GM12878 (cell line): ENCODE measurements at regions not wholly inside any gene's neighbourhood (a gene's known extent, or its start where the extent isn't known, plus 50 kb on each side); places are given as distances from the start of the nearest gene placed in this dataset.

Experiments used
- ATAC-seq: fragments of 200-7000 bp; cut with Tn5 transposase; 3 replicates; pipeline ENCODE4 v1.9.1; 2020; ENCODE audit warnings: mild to moderate bottlenecking, moderate library complexity
- BruUV-seq: library from RNA; stranded (reverse); fragments of 400-500 nt; replicated peaks from 2 replicates; lab custom pipeline; 2021; lab: Mats Ljungman, UMichigan
- CTCF ChIA-PET: fragments of 300-600 bp; sonication (Branson Sonifier 250); formaldehyde crosslinking; extraction: SDS; loops from one replicate; lab custom pipeline; 2021; ENCODE audit warnings: inconsistent platforms; lab: Yijun Ruan, JAX
- POLR2A ChIA-PET: fragments of 350-600 bp; formaldehyde crosslinking; extraction: SDS; loops from one replicate; lab custom pipeline; 2021; ENCODE audit warnings: inconsistent platforms; lab: Charles Lee
- RAD21 ChIA-PET: fragments of 300-600 bp; sonication (Branson Sonifier 250); formaldehyde crosslinking; loops from one replicate; lab custom pipeline; 2023; ENCODE audit warnings: antibody characterized with exemption; ENCODE audit not compliant: unreplicated experiment; lab: Charles Lee
- SMC1A ChIA-PET: fragments of 300-600 bp; sonication (Branson Sonifier 250); formaldehyde crosslinking; loops from one replicate; lab custom pipeline; 2023; ENCODE audit not compliant: unreplicated experiment, uncharacterized antibody; lab: Charles Lee
- DNase-seq: peaks from one replicate; pipeline ENCODE4 v3.0.0-alpha.2; 2011; ENCODE audit warnings: low read depth, low spot score
- FAIRE-seq: peaks from 3 replicates; lab custom pipeline; 2011; peaks lifted over from hg19 to GRCh38; lab: Jason Lieb, UNC
- H2AFZ ChIP-seq: 2 replicates; pipeline ENCODE4 v1.6.0; 2011; ENCODE audit warnings: low read depth, low read length, control low read depth; ENCODE audit not compliant: control insufficient read depth
- H3K27ac ChIP-seq: 2 replicates; pipeline ENCODE4 v1.5.1; 2011; ENCODE audit warnings: control low read depth; ENCODE audit not compliant: control insufficient read depth, insufficient read depth
- H3K27me3 ChIP-seq, 2 experiments: replicated peaks in 1 of 2; 2 replicates each; pipeline versions ENCODE4 v1.6.0 to v1.6.1; 2011; ENCODE audit warnings: low read length in 1 of 2; ENCODE audit not compliant: control insufficient read depth in 2 of 2, insufficient read depth in 2 of 2
- H3K36me3 ChIP-seq, 2 experiments: 2 replicates each; pipeline ENCODE4 v1.5.1; 2011; ENCODE audit warnings: low read length in 1 of 2; ENCODE audit not compliant: control insufficient read depth in 2 of 2, insufficient read depth in 2 of 2
- H3K4me1 ChIP-seq: 2 replicates; pipeline ENCODE4 v1.6.1; 2011; ENCODE audit warnings: mild to moderate bottlenecking, low read length, moderate library complexity, mixed read lengths; ENCODE audit not compliant: control insufficient read depth, insufficient read depth
- H3K4me2 ChIP-seq: 2 replicates; pipeline ENCODE4 v1.6.0; 2011; ENCODE audit warnings: control low read depth; ENCODE audit not compliant: control insufficient read depth, insufficient read depth
- H3K4me3 ChIP-seq: fragments of 200-600 bp; sonication (generic); 2 replicates; pipeline ENCODE4 v1.5.1; 2016
- H3K79me2 ChIP-seq: 2 replicates; pipeline ENCODE4 v1.6.0; 2011; ENCODE audit warnings: low read length; ENCODE audit not compliant: control insufficient read depth, insufficient read depth
- H3K9ac ChIP-seq: 2 replicates; pipeline ENCODE4 v1.8.0; 2011; ENCODE audit warnings: low read length, control low read depth, mixed read lengths; ENCODE audit not compliant: control insufficient read depth, insufficient read depth
- H3K9me3 ChIP-seq: replicated peaks from 3 replicates; pipeline ENCODE4 v1.5.1; 2011; ENCODE audit warnings: mild to moderate bottlenecking, low read length; ENCODE audit not compliant: control insufficient read depth, insufficient read depth
- H4K20me1 ChIP-seq: 2 replicates; pipeline ENCODE4 v1.6.0; 2011; ENCODE audit not compliant: control insufficient read depth, insufficient read depth
- CBX3 ChIP-seq: fragments of 200-600 bp; sonication (generic); IDR thresholded peaks from 2 replicates; pipeline ENCODE4 v1.6.1; 2016; ENCODE audit warnings: low read depth, borderline replicate concordance
- CHD2 ChIP-seq: IDR thresholded peaks from 2 replicates; pipeline ENCODE4 v1.6.1; 2011; ENCODE audit warnings: low read depth, low read length, improper control_type of control experiment, borderline replicate concordance
- ETV6 ChIP-seq, 2 experiments: fragments of 450-650 bp in 1 of 2; IDR thresholded peaks in 1 of 2; conservative IDR thresholded peaks in 1 of 2; 2 replicates each; pipeline ENCODE4 v1.6.1; 2014; ENCODE audit warnings: antibody characterized with exemption in 1 of 2, borderline replicate concordance in 1 of 2, low read depth in 1 of 2, mild to moderate bottlenecking in 1 of 2, moderate library complexity in 1 of 2
- FOXM1 ChIP-seq: IDR thresholded peaks from 2 replicates; pipeline ENCODE4 v1.6.1; 2012; ENCODE audit warnings: low read depth, mild to moderate bottlenecking, inconsistent platforms, low read length, moderate library complexity
- JUND ChIP-seq: IDR thresholded peaks from 2 replicates; pipeline ENCODE4 v1.6.1; 2012; ENCODE audit warnings: low read depth, mild to moderate bottlenecking, low read length, improper control_type of control experiment, moderate library complexity
- MEF2A ChIP-seq: IDR thresholded peaks from 2 replicates; pipeline ENCODE4 v1.6.1; 2011; ENCODE audit warnings: low read depth, mild to moderate bottlenecking, low read length, moderate library complexity; ENCODE audit not compliant: insufficient read depth
- NR2C2 ChIP-seq: IDR thresholded peaks from 2 replicates; pipeline ENCODE4 v1.6.1; 2011; ENCODE audit warnings: borderline replicate concordance, low read depth; ENCODE audit not compliant: control insufficient read depth, insufficient read length
- RUNX3 ChIP-seq: IDR thresholded peaks from 2 replicates; pipeline ENCODE4 v1.6.1; 2012; ENCODE audit warnings: low read length, inconsistent platforms
- SREBF1 ChIP-seq: IDR thresholded peaks from 2 replicates; pipeline ENCODE4 v1.6.1; 2012; ENCODE audit warnings: mild to moderate bottlenecking, low read length
- TBL1XR1 ChIP-seq: IDR thresholded peaks from 2 replicates; pipeline ENCODE4 v1.6.1; 2012; ENCODE audit warnings: low read depth, low read length, improper control_type of control experiment
- TCF12 ChIP-seq: IDR thresholded peaks from 2 replicates; pipeline ENCODE4 v1.6.1; 2011; ENCODE audit warnings: low read depth, mild to moderate bottlenecking, low read length
- YY1 ChIP-seq: IDR thresholded peaks from 2 replicates; pipeline ENCODE4 v1.6.1; 2011; ENCODE audit warnings: low read depth, mild to moderate bottlenecking, low read length
- WGBS: methylation state at CpG from one replicate; pipeline ENCODE4 v1.1.6; 2016; ENCODE audit warnings: low lambda C conversion rate; ENCODE audit not compliant: insufficient replicate concordance, insufficient coverage; ENCODE audit errors: missing lambda C conversion rate; 5-methylcytosine and 5-hydroxymethylcytosine counted together
- in situ Hi-C: fragments of 300-500 bp; cut with MboI; formaldehyde crosslinking; loops from 9 replicates; pipeline ENCODE4 v1.14.3; 2018; ENCODE audit warnings: mixed read lengths
- intact Hi-C: fragments of 100-400 bp; cut with micrococcal nuclease; formaldehyde crosslinking; loops from one replicate; pipeline ENCODE4 v1.14.2; 2022; ENCODE audit not compliant: unreplicated experiment

GRCh38 chr2:57182916-57183315 is 863.7 kb upstream of the VRK2 start:
- ATAC-seq = no peak
- SMC1A ChIA-PET = no interaction called here
- DNase-seq = no peak
- Histone ChIP-seq H3K36me3 (no peaks in the 10 kb centered on the region), H3K27ac (no peak overlapping the region), H3K79me2 (no peaks in the 10 kb centered on the region), H3K27me3 (no peaks in the 10 kb centered on the region), H2AFZ (no peak overlapping the region), H3K4me3 (no peak overlapping the region), H3K4me2 (no peak overlapping the region), H3K9me3 (no peaks in the 10 kb centered on the region), H3K9ac (no peak overlapping the region), H4K20me1 (no peaks in the 10 kb centered on the region), H3K4me1 (no peaks in the 10 kb centered on the region)
- CTCF ChIA-PET = no interaction called here
- FAIRE-seq = no peak
- in situ Hi-C loops = no loop called here
- TF ChIP-seq FOXM1 = no peak
- no peak for TF ChIP-seq TBL1XR1
- no peak for TF ChIP-seq CHD2
- TF ChIP-seq TCF12 = no peak
- no TSS peak for BruUV-seq
- POLR2A ChIA-PET = no interaction called here
- RAD21 ChIA-PET = interaction anchor here (0.7 kb wide), 1 partner anchor 197 kb away, joined by 3 read pairs; no protein-coding TSS in a partner anchor
- intact Hi-C loops = no loop called here

DNA sequence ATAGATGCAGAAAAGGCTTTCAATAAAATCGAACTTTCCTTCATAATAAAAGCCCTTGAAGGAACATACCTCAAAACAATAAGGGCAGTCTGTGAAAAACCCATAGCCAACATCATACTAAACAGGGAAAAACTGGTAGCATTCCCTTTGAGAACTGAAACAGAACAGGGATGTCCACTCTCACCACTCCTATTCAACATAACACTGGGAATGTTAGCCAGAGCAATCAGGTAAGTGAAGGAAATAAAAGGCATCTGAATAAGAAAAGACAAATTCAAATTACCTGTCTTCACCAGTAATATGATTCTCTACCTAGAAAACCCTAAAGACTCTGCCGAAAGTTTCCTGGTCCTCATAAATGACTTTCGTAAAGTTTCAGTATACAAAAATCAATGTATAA is 861.0 kb upstream of the VRK2 start:
- WGBS = 38% methylated on average over 3 of the region's 3 CpGs
- ChIA-PET CTCF (no interaction called here), RAD21 (no interaction called here), SMC1A (no interaction called here), POLR2A (no interaction called here)
- Histone ChIP-seq H4K20me1 (no peaks in the 10 kb centered on the region), H3K79me2 (no peaks in the 10 kb centered on the region), H3K27me3 (no peaks in the 10 kb centered on the region), H3K9ac (no peak overlapping the region), H3K4me1 (no peaks in the 10 kb centered on the region), H3K27ac (no peak overlapping the region), H3K4me3 (no peak overlapping the region), H3K9me3 (no peaks in the 10 kb centered on the region), H3K36me3 (no peaks in the 10 kb centered on the region), H3K4me2 (no peak overlapping the region), H2AFZ (no peak overlapping the region)
- TF ChIP-seq JUND (no peak), NR2C2 (no peak), ETV6 (conservative IDR thresholded peaks at IDR 0.05 in 1 of 2, IDR thresholded peaks at IDR 0.05 in 1 of 2; ENCODE audit: borderline replicate concordance in 1 of 2, low read depth in 1 of 2) (no peak), CBX3 (no peak), SREBF1 (no peak), YY1 (no peak), RUNX3 (no peak), CHD2 (no peak), MEF2A (no peak)
- ATAC-seq (no peak), DNase-seq (no peak), FAIRE-seq (no peak)
- no TSS peak for BruUV-seq
- intact Hi-C loops = no loop called here
- in situ Hi-C loops = no loop called here
